Neural progenitor cell (in vitro differentiated cells): ENCODE measurements at regions not wholly inside any gene's neighbourhood (a gene's known extent, or its start where the extent isn't known, plus 50 kb on each side); places are given as distances from the start of the nearest gene placed in this dataset.

Experiments
- DNase-seq: peaks from one replicate; pipeline ENCODE4 v3.0.0-alpha.2; 2016; ENCODE audit warnings: low spot score
- H2AFZ ChIP-seq: fragments of 200-600 bp; sonication (generic); replicated peaks from 2 replicates; pipeline ENCODE4 v1.6.1; 2016; ENCODE audit warnings: antibody characterized with exemption
- H3F3A ChIP-seq: fragments of 200-600 bp; sonication (generic); 2 replicates; pipeline ENCODE4 v1.6.1; 2016; ENCODE audit warnings: antibody characterized with exemption, low read depth
- H3K27ac ChIP-seq: fragments of 200-600 bp; sonication (generic); 2 replicates; pipeline ENCODE4 v1.5.1; 2016; ENCODE audit warnings: mild to moderate bottlenecking
- H3K27me3 ChIP-seq: fragments of 200-600 bp; sonication (generic); 2 replicates; pipeline ENCODE4 v1.6.1; 2016; ENCODE audit warnings: mild to moderate bottlenecking, moderate library complexity
- H3K36me3 ChIP-seq: fragments of 200-600 bp; sonication (generic); 2 replicates; pipeline ENCODE4 v1.5.1; 2016
- H3K4me1 ChIP-seq: fragments of 200-600 bp; sonication (generic); 2 replicates; pipeline ENCODE4 v1.6.1; 2016; ENCODE audit warnings: mixed run types
- H3K4me2 ChIP-seq: fragments of 200-600 bp; sonication (generic); 2 replicates; pipeline ENCODE4 v1.6.1; 2016
- H3K4me3 ChIP-seq: fragments of 200-600 bp; sonication (generic); 2 replicates; pipeline ENCODE4 v1.5.1; 2016
- H3K79me2 ChIP-seq: fragments of 200-600 bp; sonication (generic); 2 replicates; pipeline ENCODE4 v1.6.1; 2016; ENCODE audit warnings: low read depth
- H3K9ac ChIP-seq: fragments of 200-600 bp; sonication (generic); 2 replicates; pipeline ENCODE4 v1.6.1; 2016
- H3K9me3 ChIP-seq: fragments of 200-600 bp; sonication (generic); 2 replicates; pipeline ENCODE4 v1.5.1; 2016; ENCODE audit warnings: low read depth
- H4K20me1 ChIP-seq: fragments of 200-600 bp; sonication (generic); 2 replicates; pipeline ENCODE4 v1.6.1; 2016; ENCODE audit warnings: low read depth
- H3K27ac Mint-ChIP-seq: 3 replicates; pipeline ENCODE4 v1.8.0; 2021; ENCODE audit warnings: mixed read lengths
- H3K27me3 Mint-ChIP-seq: 2 replicates; pipeline ENCODE4 v1.8.0; 2022; ENCODE audit warnings: low read depth, mild to moderate bottlenecking, inconsistent platforms, moderate library complexity, mixed read lengths; ENCODE audit not compliant: insufficient read depth
- H3K36me3 Mint-ChIP-seq: 3 replicates; pipeline ENCODE4 v1.8.0; 2021; ENCODE audit warnings: mixed read lengths
- H3K4me1 Mint-ChIP-seq: 3 replicates; pipeline ENCODE4 v1.8.0; 2021; ENCODE audit warnings: mixed read lengths
- H3K4me3 Mint-ChIP-seq: 3 replicates; pipeline ENCODE4 v1.8.0; 2021; ENCODE audit warnings: mild to moderate bottlenecking, moderate library complexity, mixed read lengths
- H3K9me3 Mint-ChIP-seq: 3 replicates; pipeline ENCODE4 v1.8.0; 2020; ENCODE audit warnings: mixed read lengths
- CTCF ChIP-seq: fragments of 200-600 bp; sonication (generic); IDR thresholded peaks from 2 replicates; pipeline ENCODE4 v1.5.1; 2017; ENCODE audit warnings: antibody characterized with exemption, mild to moderate bottlenecking
- EZH2 ChIP-seq: fragments of 200-600 bp; sonication (generic); IDR thresholded peaks from 2 replicates; pipeline ENCODE4 v1.6.1; 2017; ENCODE audit warnings: antibody characterized with exemption, mild to moderate bottlenecking, moderate library complexity
- EZH2phosphoT487 ChIP-seq: fragments of 200-600 bp; sonication (generic); IDR thresholded peaks from 2 replicates; pipeline ENCODE4 v1.6.1; 2017; ENCODE audit warnings: antibody characterized with exemption

- no peak overlapping the region for H3K9ac ChIP-seq
- H3K27ac ChIP-seq, result peak overlapping the region; percentile 88
Measured at GRCh38 chr1:224503161-224504118, 68.8 kb upstream of the WDR26 start.

GRCh38 chr1:224504297-224505041, 69.9 kb upstream of the WDR26 start:
- no peaks in the 10 kb centered on the region for H4K20me1 ChIP-seq
- no peak for TF ChIP-seq CTCF
- no peak for TF ChIP-seq EZH2
- no peak for TF ChIP-seq EZH2phosphoT487
- H3K36me3 ChIP-seq, result no peaks in the 10 kb centered on the region
- no peak overlapping the region for H3K4me3 ChIP-seq
- no peaks in the 10 kb centered on the region for H3K9me3 ChIP-seq
- no peak overlapping the region for H3K27ac ChIP-seq
- Mint-ChIP-seq H3K27ac (peak overlapping the region; percentile 32), H3K4me1 (peaks cover 64% of the 10 kb centered on the region), H3K4me3 (peak overlapping the region; percentile 34), H3K36me3 (no peaks in the 10 kb centered on the region), H3K9me3 (no peaks in the 10 kb centered on the region), H3K27me3 (peaks cover 3% of the 10 kb centered on the region)
- no peak overlapping the region for H2AFZ ChIP-seq
- no peaks in the 10 kb centered on the region for H3K79me2 ChIP-seq
- H3K4me2 ChIP-seq, result peak overlapping the region; percentile 71
- H3K9ac ChIP-seq, result no peak overlapping the region
- H3F3A ChIP-seq, result peaks cover 39% of the 10 kb centered on the region
- H3K4me1 ChIP-seq, result peaks cover 55% of the 10 kb centered on the region
- H3K27me3 ChIP-seq, result no peaks in the 10 kb centered on the region
- no peak for DNase-seq

More at GRCh38 chr1:224503161-224504118, 68.8 kb upstream of the WDR26 start:
- peak overlapping the region; percentile 71 for H3K4me2 ChIP-seq
- H3K36me3 Mint-ChIP-seq, result no peaks in the 10 kb centered on the region
- peaks cover 3% of the 10 kb centered on the region for H3K27me3 Mint-ChIP-seq
- H3K9me3 ChIP-seq, result no peaks in the 10 kb centered on the region
- H3K79me2 ChIP-seq, result no peaks in the 10 kb centered on the region
- H4K20me1 ChIP-seq, result no peaks in the 10 kb centered on the region
- H3K4me1 ChIP-seq, result peaks cover 62% of the 10 kb centered on the region
- TF ChIP-seq CTCF (peak; percentile 39), EZH2phosphoT487 (no peak)
- no peaks in the 10 kb centered on the region for H3K36me3 ChIP-seq
- peak overlapping the region; percentile 19 for H3K4me3 ChIP-seq
- peak; percentile 86 for DNase-seq
- H3F3A ChIP-seq, result peaks cover 49% of the 10 kb centered on the region
- H2AFZ ChIP-seq, result peak overlapping the region; percentile 6
- H3K27ac Mint-ChIP-seq, result peak overlapping the region; percentile 93
- H3K4me1 Mint-ChIP-seq, result peaks cover 71% of the 10 kb centered on the region
- no peaks in the 10 kb centered on the region for H3K9me3 Mint-ChIP-seq
- H3K27me3 ChIP-seq, result no peaks in the 10 kb centered on the region
- peak overlapping the region; percentile 71 for H3K4me3 Mint-ChIP-seq

GRCh38 chr1:224505454-224506093, 71.0 kb upstream of the WDR26 start:
- H3K27ac ChIP-seq, result no peak overlapping the region
- no peak overlapping the region for H3K27ac Mint-ChIP-seq
- H3K36me3 ChIP-seq, result no peaks in the 10 kb centered on the region
- peak overlapping the region; percentile 51 for H2AFZ ChIP-seq
- H3K4me3 Mint-ChIP-seq, result no peak overlapping the region
- peaks cover 53% of the 10 kb centered on the region for H3K4me1 ChIP-seq
- H3K4me3 ChIP-seq, result no peak overlapping the region
- H3K36me3 Mint-ChIP-seq, result no peaks in the 10 kb centered on the region
- peaks cover 34% of the 10 kb centered on the region for H3F3A ChIP-seq
- H3K9me3 ChIP-seq, result no peaks in the 10 kb centered on the region
- H3K27me3 Mint-ChIP-seq, result peaks cover 3% of the 10 kb centered on the region
- H4K20me1 ChIP-seq, result no peaks in the 10 kb centered on the region
- no peak for TF ChIP-seq EZH2phosphoT487
- no peak for TF ChIP-seq CTCF
- no peak for TF ChIP-seq EZH2
- H3K79me2 ChIP-seq, result no peaks in the 10 kb centered on the region
- no peaks in the 10 kb centered on the region for H3K27me3 ChIP-seq
- no peak overlapping the region for H3K9ac ChIP-seq
- no peaks in the 10 kb centered on the region for H3K9me3 Mint-ChIP-seq
- no peak overlapping the region for H3K4me2 ChIP-seq
- DNase-seq, result no peak
- H3K4me1 Mint-ChIP-seq, result peaks cover 58% of the 10 kb centered on the region
